H9 (cell line): ENCODE measurements at regions not wholly inside any gene's neighbourhood (a gene's known extent, or its start where the extent isn't known, plus 50 kb on each side); places are given as distances from the start of the nearest gene placed in this dataset.

ENCODE experiments used
- DNase-seq: peaks from one replicate; pipeline ENCODE4 v3.0.0-alpha.2; 2017
- H2AFZ ChIP-seq: one replicate; pipeline ENCODE4 v1.6.1; 2013; ENCODE audit warnings: mild to moderate bottlenecking, low read length, control low read depth, moderate library complexity
- H2AK5ac ChIP-seq: 2 replicates; pipeline ENCODE4 v1.6.1; 2013; ENCODE audit warnings: low read length, control low read depth, mixed read lengths; ENCODE audit not compliant: insufficient read length
- H2BK120ac ChIP-seq: one replicate; pipeline ENCODE4 v1.6.1; 2013; ENCODE audit warnings: low read depth, mild to moderate bottlenecking, low read length, control low read depth, inconsistent platforms; ENCODE audit not compliant: poor library complexity, severe bottlenecking
- H2BK12ac ChIP-seq: 2 replicates; pipeline ENCODE4 v1.6.1; 2013; ENCODE audit warnings: low read length, control low read depth, mixed read lengths, low read depth; ENCODE audit not compliant: insufficient read length
- H2BK15ac ChIP-seq: 2 replicates; pipeline ENCODE4 v1.6.1; 2013; ENCODE audit warnings: low read depth, low read length, control low read depth
- H2BK20ac ChIP-seq: one replicate; pipeline ENCODE4 v1.6.1; 2013; ENCODE audit warnings: low read depth, mild to moderate bottlenecking, low read length, control low read depth, inconsistent platforms; ENCODE audit not compliant: poor library complexity, severe bottlenecking
- H2BK5ac ChIP-seq: 2 replicates; pipeline ENCODE4 v1.6.1; 2013; ENCODE audit warnings: low read length, control low read depth, mixed read lengths; ENCODE audit not compliant: insufficient read length
- H3K14ac ChIP-seq: 2 replicates; pipeline ENCODE4 v1.6.1; 2013; ENCODE audit warnings: low read length, control low read depth; ENCODE audit not compliant: insufficient read depth
- H3K18ac ChIP-seq: 2 replicates; pipeline ENCODE4 v1.6.1; 2013; ENCODE audit warnings: low read depth, mild to moderate bottlenecking, mixed read lengths, low read length, control low read depth; ENCODE audit not compliant: insufficient read length
- H3K23ac ChIP-seq: 2 replicates; pipeline ENCODE4 v1.6.1; 2013; ENCODE audit warnings: low read length, control low read depth, mixed read lengths, low read depth; ENCODE audit not compliant: insufficient read length
- H3K23me2 ChIP-seq: 2 replicates; pipeline ENCODE4 v1.6.1; 2013; ENCODE audit warnings: low read depth, mild to moderate bottlenecking, mixed read lengths, low read length, control low read depth; ENCODE audit not compliant: insufficient read length, poor library complexity, severe bottlenecking
- H3K27ac ChIP-seq: 2 replicates; pipeline ENCODE4 v1.5.1; 2013; ENCODE audit warnings: low read length, control low read depth, mixed read lengths, low read depth; ENCODE audit not compliant: insufficient read length
- H3K27me3 ChIP-seq: 2 replicates; pipeline ENCODE4 v1.6.1; 2013; ENCODE audit warnings: low read length, control low read depth, inconsistent platforms; ENCODE audit not compliant: insufficient read depth
- H3K4ac ChIP-seq: 2 replicates; pipeline ENCODE4 v1.6.1; 2013; ENCODE audit warnings: low read depth, mild to moderate bottlenecking, control low read depth, inconsistent platforms, low read length, moderate library complexity
- H3K4me1 ChIP-seq: 2 replicates; pipeline ENCODE4 v1.6.1; 2013; ENCODE audit warnings: low read length, control low read depth, inconsistent platforms; ENCODE audit not compliant: insufficient read depth
- H3K4me2 ChIP-seq: 2 replicates; pipeline ENCODE4 v1.6.1; 2013; ENCODE audit warnings: low read length, control low read depth, mixed read lengths; ENCODE audit not compliant: insufficient read length, insufficient read depth
- H3K56ac ChIP-seq: 2 replicates; pipeline ENCODE4 v1.6.1; 2013; ENCODE audit warnings: low read depth, mild to moderate bottlenecking, mixed read lengths, low read length, control low read depth; ENCODE audit not compliant: insufficient read length
- H3K79me1 ChIP-seq: 2 replicates; pipeline ENCODE4 v1.6.1; 2013; ENCODE audit warnings: low read depth, mild to moderate bottlenecking, moderate library complexity, low read length, control low read depth, inconsistent platforms; ENCODE audit not compliant: insufficient read depth, poor library complexity, severe bottlenecking
- H3K79me2 ChIP-seq: 2 replicates; pipeline ENCODE4 v1.6.1; 2013; ENCODE audit warnings: low read length, control low read depth, inconsistent platforms; ENCODE audit not compliant: insufficient read depth
- H3K9ac ChIP-seq: 2 replicates; pipeline ENCODE4 v1.6.1; 2013; ENCODE audit warnings: low read length, control low read depth, mixed read lengths; ENCODE audit not compliant: insufficient read length; ENCODE audit errors: extremely low read depth
- H3K9me3 ChIP-seq: one replicate; pipeline ENCODE4 v1.6.1; 2013; ENCODE audit warnings: low read depth, low read length, inconsistent platforms; ENCODE audit not compliant: control insufficient read depth
- H3T11ph ChIP-seq: one replicate; pipeline ENCODE4 v1.6.1; 2013; ENCODE audit warnings: mild to moderate bottlenecking, low read length, control low read depth, inconsistent platforms
- H4K20me1 ChIP-seq: one replicate; pipeline ENCODE4 v1.6.1; 2013; ENCODE audit not compliant: control insufficient read depth, insufficient read length, insufficient read depth
- H4K5ac ChIP-seq: 2 replicates; pipeline ENCODE4 v1.6.1; 2013; ENCODE audit warnings: low read depth, mild to moderate bottlenecking, mixed read lengths, low read length, control low read depth; ENCODE audit not compliant: insufficient read length
- H4K8ac ChIP-seq: replicated peaks from 2 replicates; pipeline ENCODE4 v1.6.1; 2013; ENCODE audit warnings: low read length, control low read depth, mixed read lengths, low read depth; ENCODE audit not compliant: insufficient read length
- H4K91ac ChIP-seq: 2 replicates; pipeline ENCODE4 v1.6.1; 2013; ENCODE audit warnings: low read depth, mild to moderate bottlenecking, moderate library complexity, mixed read lengths, low read length, control low read depth; ENCODE audit not compliant: insufficient read length
- H3K27ac Mint-ChIP-seq, 3 experiments: 2 replicates in 2 of 3; 3 replicates in 1 of 3; pipeline ENCODE4 v1.8.0; 2020 to 2021; ENCODE audit warnings: mixed read lengths in 3 of 3, mild to moderate bottlenecking in 1 of 3, moderate library complexity in 1 of 3
- H3K27me3 Mint-ChIP-seq: 2 replicates; pipeline ENCODE4 v1.8.0; 2021; ENCODE audit warnings: low read depth, mild to moderate bottlenecking, moderate library complexity, mixed read lengths
- H3K36me3 Mint-ChIP-seq, 3 experiments: 2 replicates in 2 of 3; 3 replicates in 1 of 3; pipeline ENCODE4 v1.8.0; 2020 to 2021; ENCODE audit warnings: low read depth in 3 of 3, mixed read lengths in 3 of 3; ENCODE audit not compliant: insufficient read depth in 1 of 3
- H3K4me1 Mint-ChIP-seq, 2 experiments: 2 replicates each; pipeline ENCODE4 v1.8.0; 2020; ENCODE audit warnings: mixed read lengths in 2 of 2
- H3K4me3 Mint-ChIP-seq, 2 experiments: 2 replicates in 1 of 2; 3 replicates in 1 of 2; pipeline ENCODE4 v1.8.0; 2020 to 2021; ENCODE audit warnings: mild to moderate bottlenecking in 2 of 2, mixed read lengths in 2 of 2, moderate library complexity in 1 of 2
- H3K9me3 Mint-ChIP-seq, 2 experiments: 2 replicates in 1 of 2; 3 replicates in 1 of 2; pipeline ENCODE4 v1.8.0; 2020; ENCODE audit warnings: mild to moderate bottlenecking in 2 of 2, mixed read lengths in 2 of 2, moderate library complexity in 1 of 2
- CTCF ChIP-seq: fragments of 200-600 bp; sonication (generic); conservative IDR thresholded peaks from 3 replicates; pipeline ENCODE4 v1.8.0; 2021; ENCODE audit warnings: antibody characterized with exemption, mild to moderate bottlenecking
- WGBS: extraction: QIAGEN DNeasy Blood & Tissue Kit; methylation state at CpG from one replicate; pipeline ENCODE4 v1.1.7; 2013; ENCODE audit warnings: missing lambda C conversion rate, low lambda C conversion rate, mixed read lengths; ENCODE audit not compliant: insufficient read length; ENCODE audit errors: extremely low coverage; 5-methylcytosine and 5-hydroxymethylcytosine counted together

- H4K5ac ChIP-seq = no peak overlapping the region
- H3K79me1 ChIP-seq = no peaks in the 10 kb centered on the region
- no peaks in the 10 kb centered on the region for H3K79me2 ChIP-seq
- Mint-ChIP-seq H3K9me3 (peaks cover 0 to 4% of the 10 kb centered on the region in 2 experiments; a peak in 2 of 5 replicates), H3K27me3 (no peaks in the 10 kb centered on the region), H3K27ac (no peak overlapping the region; a peak in 1 of 7 replicates), H3K4me3 (no peak overlapping the region), H3K36me3 (no peaks in the 10 kb centered on the region; a peak in 1 of 7 replicates), H3K4me1 (peaks cover 0 to 5% of the 10 kb centered on the region in 2 experiments; a peak in 1 of 4 replicates)
- no peak for DNase-seq
- H4K20me1 ChIP-seq = no peaks in the 10 kb centered on the region
- no peak overlapping the region for H2AK5ac ChIP-seq
- H3K9ac ChIP-seq = no peak overlapping the region
- H2BK15ac ChIP-seq = no peak overlapping the region
- H2BK12ac ChIP-seq = no peak overlapping the region
- no peak overlapping the region for H3T11ph ChIP-seq
- H4K8ac ChIP-seq = no peak overlapping the region
- no peak overlapping the region for H2AFZ ChIP-seq
- no peak overlapping the region for H3K14ac ChIP-seq
- H2BK5ac ChIP-seq = no peak overlapping the region
- no peaks in the 10 kb centered on the region for H3K27me3 ChIP-seq
- no peak overlapping the region for H2BK120ac ChIP-seq
- no peaks in the 10 kb centered on the region for H3K9me3 ChIP-seq
- no peak overlapping the region for H3K4me2 ChIP-seq
- H3K23ac ChIP-seq = no peak overlapping the region
- H3K4me1 ChIP-seq = no peaks in the 10 kb centered on the region
- H3K23me2 ChIP-seq = no peaks in the 10 kb centered on the region
- TF ChIP-seq CTCF = no peak
- H3K18ac ChIP-seq = no peak overlapping the region
- WGBS = 100% methylated on average over 1 of the region's 1 CpG
- no peak overlapping the region for H2BK20ac ChIP-seq
- no peak overlapping the region for H3K4ac ChIP-seq
- no peak overlapping the region for H4K91ac ChIP-seq
- H3K27ac ChIP-seq = no peak overlapping the region
- no peak overlapping the region for H3K56ac ChIP-seq
Measured at GRCh38 chr5:98368141-98368540, 405.3 kb upstream of the RGMB start.
